ENCODE measurements at regions not wholly inside any gene's neighbourhood (a gene's known extent, or its start where the extent isn't known, plus 50 kb on each side); places are given as distances from the start of the nearest gene placed in this dataset.

GRCh38 chr12:78680596-78680995 lies 184.0 kb upstream of the SYT1 start:
- intact Hi-C loops (cut with micrococcal nuclease): no loop called here
- H3K27ac ChIP-seq (replicated peaks): no peak overlapping the region
- H3K9me3 ChIP-seq (replicated peaks): no peaks in the 10 kb centered on the region
- H3K36me3 ChIP-seq: no peaks in the 10 kb centered on the region
- H3K27me3 ChIP-seq (ENCODE audit: low read depth): no peaks in the 10 kb centered on the region
- no peak overlapping the region for H3K4me3 ChIP-seq
- no peak for TF ChIP-seq CTCF (IDR thresholded peaks at IDR 0.05; ENCODE audit: borderline replicate concordance)
- no peaks in the 10 kb centered on the region for H3K4me1 ChIP-seq
- DNase-seq: no peak

- Histone ChIP-seq H3K4me3 (no peak overlapping the region), H3K36me3 (no peaks in the 10 kb centered on the region), H3K27me3 (ENCODE audit: low read depth) (no peaks in the 10 kb centered on the region), H3K27ac (replicated peaks) (no peak overlapping the region), H3K4me1 (no peaks in the 10 kb centered on the region), H3K9me3 (replicated peaks) (no peaks in the 10 kb centered on the region)
- intact Hi-C loops (cut with micrococcal nuclease): no loop called here
- TF ChIP-seq CTCF (IDR thresholded peaks at IDR 0.05; ENCODE audit: borderline replicate concordance): no peak
- DNase-seq: no peak
These were observed 181.5 kb upstream of the SYT1 start for GRCh38 chr12:78683031-78683430.

- intact Hi-C loops (cut with micrococcal nuclease): no loop called here
- H3K27me3 ChIP-seq (ENCODE audit: low read depth): no peaks in the 10 kb centered on the region
- no peak for TF ChIP-seq CTCF (IDR thresholded peaks at IDR 0.05; ENCODE audit: borderline replicate concordance)
- H3K4me3 ChIP-seq: no peak overlapping the region
- no peak overlapping the region for H3K27ac ChIP-seq (replicated peaks)
- no peaks in the 10 kb centered on the region for H3K36me3 ChIP-seq
- no peak for DNase-seq
- no peaks in the 10 kb centered on the region for H3K9me3 ChIP-seq (replicated peaks)
- no peaks in the 10 kb centered on the region for H3K4me1 ChIP-seq
These were observed 180.9 kb upstream of the SYT1 start for GRCh38 chr12:78683626-78684025.

- no peak for DNase-seq
- Histone ChIP-seq H3K4me3 (no peak overlapping the region), H3K27me3 (ENCODE audit: low read depth) (no peaks in the 10 kb centered on the region), H3K4me1 (no peaks in the 10 kb centered on the region), H3K36me3 (no peaks in the 10 kb centered on the region), H3K9me3 (replicated peaks) (no peaks in the 10 kb centered on the region), H3K27ac (replicated peaks) (no peak overlapping the region)
- intact Hi-C loops (cut with micrococcal nuclease): no loop called here
- no peak for TF ChIP-seq CTCF (IDR thresholded peaks at IDR 0.05; ENCODE audit: borderline replicate concordance)
These were observed 180.2 kb upstream of the SYT1 start for GRCh38 chr12:78684419-78684818.

- Histone ChIP-seq H3K27ac (replicated peaks) (no peak overlapping the region), H3K9me3 (replicated peaks) (peaks cover 17% of the 10 kb centered on the region), H3K36me3 (no peaks in the 10 kb centered on the region), H3K4me1 (no peaks in the 10 kb centered on the region), H3K4me3 (no peak overlapping the region), H3K27me3 (ENCODE audit: low read depth) (no peaks in the 10 kb centered on the region)
- TF ChIP-seq CTCF (IDR thresholded peaks at IDR 0.05; ENCODE audit: borderline replicate concordance): no peak
- no peak for DNase-seq
- intact Hi-C loops (cut with micrococcal nuclease): no loop called here
These were observed 168.8 kb upstream of the SYT1 start for GRCh38 chr12:78695749-78696148.

- Histone ChIP-seq H3K4me1 (no peaks in the 10 kb centered on the region), H3K4me3 (no peak overlapping the region), H3K27ac (replicated peaks) (no peak overlapping the region), H3K36me3 (no peaks in the 10 kb centered on the region), H3K27me3 (ENCODE audit: low read depth) (no peaks in the 10 kb centered on the region), H3K9me3 (replicated peaks) (peaks cover 17% of the 10 kb centered on the region)
- DNase-seq: no peak
- TF ChIP-seq CTCF (IDR thresholded peaks at IDR 0.05; ENCODE audit: borderline replicate concordance): no peak
- intact Hi-C loops (cut with micrococcal nuclease): no loop called here
These were observed 168.3 kb upstream of the SYT1 start for GRCh38 chr12:78696267-78696666.
